Fibroblast of pulmonary artery (primary cell): ENCODE measurements at regions not wholly inside any gene's neighbourhood (a gene's known extent, or its start where the extent isn't known, plus 50 kb on each side); places are given as distances from the start of the nearest gene placed in this dataset.
"Not testable (repeated sequence)": the region's sequence is repeated elsewhere in the genome, so short reads cannot be mapped to it uniquely, and the experiment has no call there.

ENCODE experiments used
- DNase-seq: peaks from one replicate; pipeline ENCODE4 v3.0.0-alpha.2; 2010; ENCODE audit warnings: low read depth
- H3K4me3 ChIP-seq: replicated peaks from 2 replicates; pipeline ENCODE4 v1.5.1; 2011; ENCODE audit warnings: low read depth, mild to moderate bottlenecking, control low read depth, low read length, moderate library complexity
- CTCF ChIP-seq: IDR thresholded peaks from 2 replicates; pipeline ENCODE4 v1.5.1; 2011; ENCODE audit warnings: mild to moderate bottlenecking, control low read depth, low read length, inconsistent platforms; ENCODE audit errors: missing control alignments

DNA sequence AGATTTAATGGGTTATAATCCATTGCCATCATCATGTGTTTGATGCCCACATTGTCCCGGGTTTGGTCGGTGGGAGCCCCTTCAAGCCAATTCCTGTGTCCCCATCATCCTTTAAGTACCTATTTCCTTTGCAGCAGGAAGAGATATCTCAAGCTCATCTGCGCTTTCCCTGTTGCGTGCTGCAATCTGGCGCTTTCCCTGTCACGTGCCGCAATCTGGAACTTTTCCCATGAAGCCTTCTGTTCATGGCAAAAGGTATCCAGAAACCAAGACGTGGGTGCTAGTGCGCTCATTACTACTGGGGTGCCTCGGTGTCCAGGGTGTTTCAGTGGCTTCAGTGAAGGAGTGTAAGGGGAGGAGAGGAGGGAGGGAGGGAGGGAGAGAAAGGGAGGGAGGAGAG lies 174.6 kb upstream of the ZNF469 start:
- H3K4me3 ChIP-seq = no peak overlapping the region
- no peak for TF ChIP-seq CTCF
- no peak for DNase-seq

- H3K4me3 ChIP-seq, DNase-seq: not testable (repeated sequence)
Observed at GRCh38 chr16:88208776-88209175, 174.0 kb upstream of the ZNF469 start.

GRCh38 chr16:88209579-88209978 lies 173.2 kb upstream of the ZNF469 start:
- not testable (repeated sequence) for H3K4me3 ChIP-seq, DNase-seq

GRCh38 chr16:88213937-88214336 lies 168.8 kb upstream of the ZNF469 start:
- DNase-seq, H3K4me3 ChIP-seq: not testable (repeated sequence)

GRCh38 chr16:88221001-88221761 lies 161.6 kb upstream of the ZNF469 start:
- DNase-seq, H3K4me3 ChIP-seq: not testable (repeated sequence)

DNA sequence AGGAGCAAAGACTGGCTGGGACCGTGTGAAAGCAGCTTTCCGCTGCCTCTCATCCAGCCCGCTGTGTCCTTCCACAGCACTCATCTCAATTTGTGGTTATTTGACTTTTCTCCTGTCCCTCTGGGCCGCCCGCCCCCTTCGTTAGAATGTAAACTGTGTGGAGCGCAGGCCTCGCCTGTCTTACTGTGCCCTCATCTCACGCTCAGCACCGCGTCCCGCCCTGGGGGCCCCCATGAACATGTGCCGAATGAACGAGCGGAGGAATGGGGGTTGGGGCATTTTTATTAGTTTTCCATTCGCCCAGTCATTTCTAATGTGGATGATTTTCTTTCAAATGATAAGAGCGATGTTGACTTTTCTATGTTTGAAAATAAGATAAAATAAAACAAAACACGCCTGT lies 159.1 kb upstream of the ZNF469 start:
- not testable (repeated sequence) for DNase-seq, H3K4me3 ChIP-seq

GRCh38 chr16:88224131-88224898 lies 158.4 kb upstream of the ZNF469 start:
- H3K4me3 ChIP-seq, DNase-seq: not testable (repeated sequence)

- not testable (repeated sequence) for H3K4me3 ChIP-seq, DNase-seq
Observed at GRCh38 chr16:88225640-88226230, 157.0 kb upstream of the ZNF469 start.

DNA sequence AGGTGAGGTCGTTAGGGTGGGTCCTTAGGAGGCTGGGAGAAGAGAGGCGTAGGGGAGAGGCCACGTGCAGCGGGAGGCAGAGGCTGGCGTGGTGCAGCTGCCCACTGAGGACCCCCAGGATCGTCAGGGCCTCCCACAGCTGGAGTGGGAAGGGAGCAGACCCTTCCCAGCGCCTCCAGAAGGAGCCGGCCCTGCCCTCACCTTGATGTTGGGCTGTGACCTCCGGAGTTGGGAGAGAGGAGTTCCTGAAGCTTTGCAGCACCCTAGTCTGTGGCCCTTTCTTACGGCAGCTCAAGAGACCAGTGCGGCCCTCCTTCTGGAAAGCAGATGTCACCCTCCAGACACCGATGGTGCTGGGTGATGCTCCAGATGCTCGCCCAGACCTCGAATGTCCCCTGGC lies 156.5 kb upstream of the ZNF469 start:
- not testable (repeated sequence) for H3K4me3 ChIP-seq, DNase-seq

DNA sequence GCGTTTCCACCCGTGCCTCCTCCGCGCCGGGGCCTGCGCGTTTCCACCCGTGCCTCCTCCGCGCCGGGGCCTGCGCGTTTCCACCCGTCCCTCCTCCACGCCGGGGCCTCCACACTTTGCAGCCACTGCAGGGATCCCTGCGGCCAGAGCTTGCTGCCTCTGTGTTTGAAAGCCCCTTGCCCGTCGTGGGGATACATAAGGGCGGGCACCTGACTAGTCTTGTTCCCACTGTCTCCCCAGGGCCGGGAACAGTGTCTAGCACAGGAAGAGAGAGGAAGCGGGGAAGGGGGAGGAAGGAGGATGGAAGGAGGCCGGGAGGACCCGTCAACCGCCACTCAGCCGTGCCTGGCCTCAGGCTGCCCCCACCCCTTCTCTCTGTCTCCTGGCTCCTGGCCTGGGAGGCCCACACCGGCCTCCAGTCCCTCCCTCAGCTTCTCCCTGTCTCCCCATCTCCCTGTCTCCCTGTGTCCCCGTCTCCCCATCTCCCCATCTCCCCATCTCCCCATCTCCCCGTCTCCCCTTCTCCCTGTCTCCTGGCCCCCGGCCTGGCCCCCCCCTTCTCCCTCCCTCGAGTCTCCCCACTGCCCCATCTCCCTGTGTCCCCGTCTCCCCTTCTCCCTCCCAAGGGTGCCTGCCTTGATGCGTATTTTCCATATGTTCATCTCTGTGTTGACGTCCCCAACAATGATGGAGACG lies 155.6 kb upstream of the ZNF469 start:
- not testable (repeated sequence) for H3K4me3 ChIP-seq, DNase-seq

- not testable (repeated sequence) for H3K4me3 ChIP-seq, DNase-seq
Observed at GRCh38 chr16:88227722-88228482, 154.9 kb upstream of the ZNF469 start.

GRCh38 chr16:88228751-88229150 lies 154.0 kb upstream of the ZNF469 start:
- H3K4me3 ChIP-seq, DNase-seq: not testable (repeated sequence)

- H3K4me3 ChIP-seq, DNase-seq: not testable (repeated sequence)
Observed at GRCh38 chr16:88229710-88230109, 153.0 kb upstream of the ZNF469 start.

GRCh38 chr16:88230276-88230966 lies 152.3 kb upstream of the ZNF469 start:
- H3K4me3 ChIP-seq, DNase-seq: not testable (repeated sequence)

- not testable (repeated sequence) for H3K4me3 ChIP-seq, DNase-seq
Observed at GRCh38 chr16:88230967-88231615, 151.7 kb upstream of the ZNF469 start.

- not testable (repeated sequence) for H3K4me3 ChIP-seq, DNase-seq
Observed at GRCh38 chr16:88231839-88232238, 150.9 kb upstream of the ZNF469 start.
